ENCODE measurements at regions not wholly inside any gene's neighbourhood (a gene's known extent, or its start where the extent isn't known, plus 50 kb on each side); places are given as distances from the start of the nearest gene placed in this dataset.
A peak's percentile ranks its signal among the peaks of the same experiment; 100 is the strongest.

- no peaks in the 10 kb centered on the region for H3F3A ChIP-seq (replicated peaks; ENCODE audit: low read depth)
- TF ChIP-seq STAT1 (IDR thresholded peaks at IDR 0.05; ENCODE audit: unreplicated experiment) = no peak
- TF ChIP-seq NANOG (IDR thresholded peaks at IDR 0.05; ENCODE audit: borderline replicate concordance) = no peak
- no peak for TF ChIP-seq POLR2AphosphoS5 (IDR thresholded peaks at IDR 0.05; ENCODE audit: low read depth)
- no peak for TF ChIP-seq EZH2 (IDR thresholded peaks at IDR 0.05; ENCODE audit: low read depth, unreplicated experiment)
- TF ChIP-seq ZNF462 (CRISPR knock-in tag; IDR thresholded peaks at IDR 0.05) = no peak
- no peak for TF ChIP-seq CTCF (conservative IDR thresholded peaks at IDR 0.05; ENCODE audit: low read depth in 2 of 2)
- TF ChIP-seq ZNF331 (CRISPR knock-in tag; IDR thresholded peaks at IDR 0.05; ENCODE audit: low read depth) = no peak
- TF ChIP-seq REST (IDR thresholded peaks at IDR 0.05; ENCODE audit: unreplicated experiment) = no peak
- TF ChIP-seq ZNF114 (CRISPR knock-in tag; IDR thresholded peaks at IDR 0.05) = no peak
- TF ChIP-seq ETS1 (IDR thresholded peaks at IDR 0.05) = no peak
- no peak for TF ChIP-seq CREB1 (CRISPR knock-in tag; IDR thresholded peaks at IDR 0.05; ENCODE audit: low read depth)
- no peak for TF ChIP-seq EZH2phosphoT487 (IDR thresholded peaks at IDR 0.05; ENCODE audit: unreplicated experiment)
- TF ChIP-seq JUNB (IDR thresholded peaks at IDR 0.05; ENCODE audit: unreplicated experiment) = no peak
- H3K27me3 ChIP-seq (ENCODE audit: insufficient read depth) = no peaks in the 10 kb centered on the region
- Mint-ChIP-seq H3K4me1 (peaks cover 12% of the 10 kb centered on the region; the same call in 2 of the 3 replicates), H3K4me3 (no peak overlapping the region), H3K27me3 (ENCODE audit: insufficient read depth, low read depth, poor library complexity) (no peaks in the 10 kb centered on the region), H3K27ac (no peak overlapping the region), H3K9me3 (no peaks in the 10 kb centered on the region), H3K36me3 (ENCODE audit: low read depth) (no peaks in the 10 kb centered on the region)
- H3K4me1 ChIP-seq (ENCODE audit: insufficient read depth) = no peaks in the 10 kb centered on the region
- 0 out of 2 replicates have a peak overlapping the region, but pooled peaks have one; percentile 52 for H2AFZ ChIP-seq
- no peak overlapping the region for H3K27ac ChIP-seq (ENCODE audit: low read depth)
- DNase-seq (ENCODE audit: low spot score) (no peak), ATAC-seq (no peak)
- no peaks in the 10 kb centered on the region for H3K79me2 ChIP-seq (replicated peaks; ENCODE audit: insufficient read depth)
- H3K9me2 ChIP-seq (ENCODE audit: insufficient read depth) = peaks cover 4% of the 10 kb centered on the region; the same call in 1 of the 2 replicates
- H3K36me3 ChIP-seq (ENCODE audit: insufficient read depth) = no peaks in the 10 kb centered on the region; the same call in 1 of the 2 replicates
- no peak overlapping the region for H3K4me2 ChIP-seq
- no peak overlapping the region for H3K4me3 ChIP-seq
- no peaks in the 10 kb centered on the region for H4K20me1 ChIP-seq (replicated peaks; ENCODE audit: insufficient read depth)
These were observed 164.6 kb upstream of the CCDC54 start for GRCh38 chr3:107212618-107213017.

All from GM23338 (cell line).